Chondrocyte (in vitro differentiated cells): ENCODE measurements at regions not wholly inside any gene's neighbourhood (a gene's known extent, or its start where the extent isn't known, plus 50 kb on each side); places are given as distances from the start of the nearest gene placed in this dataset.

Source experiments
- DNase-seq: peaks from one replicate; pipeline ENCODE4 v3.0.0; 2021; ENCODE audit warnings: mixed read lengths, low spot score
- H3K27ac Mint-ChIP-seq: one replicate; pipeline ENCODE4 v1.8.0; 2021; ENCODE audit warnings: mild to moderate bottlenecking, moderate library complexity, mixed read lengths; ENCODE audit not compliant: unreplicated experiment
- H3K27me3 Mint-ChIP-seq: 2 replicates; pipeline ENCODE4 v1.8.0; 2021; ENCODE audit warnings: low read depth, mixed read lengths
- H3K36me3 Mint-ChIP-seq: 2 replicates; pipeline ENCODE4 v1.8.0; 2021; ENCODE audit warnings: low read depth, mixed read lengths
- H3K4me1 Mint-ChIP-seq: 2 replicates; pipeline ENCODE4 v1.8.0; 2021; ENCODE audit warnings: low read depth, mild to moderate bottlenecking, mixed read lengths
- H3K4me3 Mint-ChIP-seq: one replicate; pipeline ENCODE4 v1.8.0; 2021; ENCODE audit warnings: mild to moderate bottlenecking, moderate library complexity, mixed read lengths; ENCODE audit not compliant: unreplicated experiment
- H3K9me3 Mint-ChIP-seq: 2 replicates; pipeline ENCODE4 v1.8.0; 2021; ENCODE audit warnings: low read depth, mixed read lengths
- CTCF ChIP-seq: fragments of 200-600 bp; sonication (generic); IDR thresholded peaks from 2 replicates; pipeline ENCODE4 v1.5.0; 2021; ENCODE audit warnings: antibody characterized with exemption, mild to moderate bottlenecking, moderate library complexity

GRCh38 chr20:48310305-48310704 is 517.5 kb downstream of the PREX1 start:
- TF ChIP-seq CTCF, result no peak
- Mint-ChIP-seq H3K27ac (no peak overlapping the region), H3K4me1 (no peaks in the 10 kb centered on the region), H3K9me3 (no peaks in the 10 kb centered on the region), H3K27me3 (peaks cover 25% of the 10 kb centered on the region), H3K36me3 (no peaks in the 10 kb centered on the region), H3K4me3 (no peak overlapping the region)
- no peak for DNase-seq

GRCh38 chr20:48309293-48309692 is 518.5 kb downstream of the PREX1 start:
- Mint-ChIP-seq H3K4me1 (no peaks in the 10 kb centered on the region), H3K36me3 (no peaks in the 10 kb centered on the region), H3K27ac (no peak overlapping the region), H3K27me3 (peaks cover 25% of the 10 kb centered on the region), H3K4me3 (no peak overlapping the region), H3K9me3 (no peaks in the 10 kb centered on the region)
- no peak for TF ChIP-seq CTCF
- DNase-seq, result no peak

- Mint-ChIP-seq H3K36me3 (no peaks in the 10 kb centered on the region), H3K9me3 (no peaks in the 10 kb centered on the region), H3K27me3 (peaks cover 25% of the 10 kb centered on the region), H3K4me3 (no peak overlapping the region), H3K4me1 (no peaks in the 10 kb centered on the region), H3K27ac (no peak overlapping the region)
- no peak for TF ChIP-seq CTCF
- no peak for DNase-seq
Observed at GRCh38 chr20:48308882-48309281, 518.9 kb downstream of the PREX1 start.

- DNase-seq, result no peak
- no peak overlapping the region for H3K4me3 Mint-ChIP-seq
- TF ChIP-seq CTCF, result no peak
- no peak overlapping the region for H3K27ac Mint-ChIP-seq
- no peaks in the 10 kb centered on the region for H3K9me3 Mint-ChIP-seq
- peaks cover 26% of the 10 kb centered on the region for H3K27me3 Mint-ChIP-seq
- no peaks in the 10 kb centered on the region for H3K4me1 Mint-ChIP-seq
- H3K36me3 Mint-ChIP-seq, result no peaks in the 10 kb centered on the region
Observed at GRCh38 chr20:48308232-48308781, 519.5 kb downstream of the PREX1 start.

GRCh38 chr20:48307277-48307676 is 520.5 kb downstream of the PREX1 start:
- H3K27ac Mint-ChIP-seq, result no peak overlapping the region
- peaks cover 28% of the 10 kb centered on the region for H3K27me3 Mint-ChIP-seq
- H3K4me3 Mint-ChIP-seq, result no peak overlapping the region
- DNase-seq, result no peak
- no peaks in the 10 kb centered on the region for H3K9me3 Mint-ChIP-seq
- no peaks in the 10 kb centered on the region for H3K4me1 Mint-ChIP-seq
- no peaks in the 10 kb centered on the region for H3K36me3 Mint-ChIP-seq
- TF ChIP-seq CTCF, result no peak
